ENCODE measurements at regions not wholly inside any gene's neighbourhood (a gene's known extent, or its start where the extent isn't known, plus 50 kb on each side); places are given as distances from the start of the nearest gene placed in this dataset.

GRCh38 chr3:65168547-65168946, 480.7 kb upstream of the ADAMTS9 start:
- Histone ChIP-seq H3K4me2 (ENCODE audit: low read length) (no peak overlapping the region), H3K79me2 (no peaks in the 10 kb centered on the region), H3K4me1 (peaks cover 7% of the 10 kb centered on the region), H2AFZ (no peak overlapping the region), H3K4me3 (ENCODE audit: low read depth, low read length) (no peak overlapping the region), H3K27me3 (ENCODE audit: control insufficient read depth, insufficient read depth, low read length) (no peaks in the 10 kb centered on the region), H3K9ac (no peak overlapping the region), H3K27ac (no peak overlapping the region), H3K36me3 (ENCODE audit: control insufficient read depth, insufficient read depth, low read length) (no peaks in the 10 kb centered on the region), H3K9me3 (ENCODE audit: control insufficient read depth, low read length) (no peaks in the 10 kb centered on the region)
- no peak for TF ChIP-seq CTCF (IDR thresholded peaks at IDR 0.05)

GRCh38 chr3:65166531-65166930, 478.7 kb upstream of the ADAMTS9 start:
- Histone ChIP-seq H3K9ac (no peak overlapping the region), H2AFZ (no peak overlapping the region), H3K4me1 (peaks cover 7% of the 10 kb centered on the region), H3K27ac (no peak overlapping the region), H3K27me3 (ENCODE audit: control insufficient read depth, insufficient read depth, low read length) (no peaks in the 10 kb centered on the region), H3K4me2 (ENCODE audit: low read length) (no peak overlapping the region), H3K9me3 (ENCODE audit: control insufficient read depth, low read length) (no peaks in the 10 kb centered on the region), H3K79me2 (no peaks in the 10 kb centered on the region), H3K4me3 (ENCODE audit: low read depth, low read length) (no peak overlapping the region), H3K36me3 (ENCODE audit: control insufficient read depth, insufficient read depth, low read length) (no peaks in the 10 kb centered on the region)
- TF ChIP-seq CTCF (IDR thresholded peaks at IDR 0.05), result no peak

- no peak overlapping the region for H3K4me3 ChIP-seq (ENCODE audit: low read depth, low read length)
- no peaks in the 10 kb centered on the region for H3K79me2 ChIP-seq
- TF ChIP-seq CTCF (IDR thresholded peaks at IDR 0.05), result no peak
- no peak overlapping the region for H3K4me2 ChIP-seq (ENCODE audit: low read length)
- no peaks in the 10 kb centered on the region for H3K9me3 ChIP-seq (ENCODE audit: control insufficient read depth, low read length)
- no peaks in the 10 kb centered on the region for H3K4me1 ChIP-seq
- no peak overlapping the region for H3K9ac ChIP-seq
- no peak overlapping the region for H2AFZ ChIP-seq
- no peak overlapping the region for H3K27ac ChIP-seq
- H3K27me3 ChIP-seq (ENCODE audit: control insufficient read depth, insufficient read depth, low read length), result no peaks in the 10 kb centered on the region
- H3K36me3 ChIP-seq (ENCODE audit: control insufficient read depth, insufficient read depth, low read length), result no peaks in the 10 kb centered on the region
Observed at GRCh38 chr3:65158023-65158422, 470.2 kb upstream of the ADAMTS9 start.

- Histone ChIP-seq H3K79me2 (no peaks in the 10 kb centered on the region), H3K4me2 (ENCODE audit: low read length) (no peak overlapping the region), H3K27me3 (ENCODE audit: control insufficient read depth, insufficient read depth, low read length) (no peaks in the 10 kb centered on the region), H3K4me1 (no peaks in the 10 kb centered on the region), H3K27ac (no peak overlapping the region), H3K36me3 (ENCODE audit: control insufficient read depth, insufficient read depth, low read length) (no peaks in the 10 kb centered on the region), H3K9ac (no peak overlapping the region), H2AFZ (no peak overlapping the region), H3K4me3 (ENCODE audit: low read depth, low read length) (no peak overlapping the region), H3K9me3 (ENCODE audit: control insufficient read depth, low read length) (no peaks in the 10 kb centered on the region)
- TF ChIP-seq CTCF (IDR thresholded peaks at IDR 0.05), result no peak
Observed at GRCh38 chr3:65153850-65154512, 466.2 kb upstream of the ADAMTS9 start.

GRCh38 chr3:65151666-65152065, 463.9 kb upstream of the ADAMTS9 start:
- Histone ChIP-seq H3K79me2 (no peaks in the 10 kb centered on the region), H3K27ac (no peak overlapping the region), H3K27me3 (ENCODE audit: control insufficient read depth, insufficient read depth, low read length) (no peaks in the 10 kb centered on the region), H3K4me2 (ENCODE audit: low read length) (no peak overlapping the region), H3K36me3 (ENCODE audit: control insufficient read depth, insufficient read depth, low read length) (no peaks in the 10 kb centered on the region), H2AFZ (no peak overlapping the region), H3K4me1 (no peaks in the 10 kb centered on the region), H3K9me3 (ENCODE audit: control insufficient read depth, low read length) (no peaks in the 10 kb centered on the region), H3K4me3 (ENCODE audit: low read depth, low read length) (no peak overlapping the region), H3K9ac (no peak overlapping the region)
- TF ChIP-seq CTCF (IDR thresholded peaks at IDR 0.05), result no peak

Measured in parathyroid adenoma (tissue), 2 donors.